Left hindlimb (tissue), 1 donor: ENCODE measurements at regions not wholly inside any gene's neighbourhood (a gene's known extent, or its start where the extent isn't known, plus 50 kb on each side); places are given as distances from the start of the nearest gene placed in this dataset.
A peak's percentile ranks its signal among the peaks of the same experiment; 100 is the strongest.
"Not testable (repeated sequence)": the region's sequence is repeated elsewhere in the genome, so short reads cannot be mapped to it uniquely, and the experiment has no call there.

Experiments used
- DNase-seq: peaks from one replicate; pipeline ENCODE4 v3.0.0-alpha.2; 2018

DNA sequence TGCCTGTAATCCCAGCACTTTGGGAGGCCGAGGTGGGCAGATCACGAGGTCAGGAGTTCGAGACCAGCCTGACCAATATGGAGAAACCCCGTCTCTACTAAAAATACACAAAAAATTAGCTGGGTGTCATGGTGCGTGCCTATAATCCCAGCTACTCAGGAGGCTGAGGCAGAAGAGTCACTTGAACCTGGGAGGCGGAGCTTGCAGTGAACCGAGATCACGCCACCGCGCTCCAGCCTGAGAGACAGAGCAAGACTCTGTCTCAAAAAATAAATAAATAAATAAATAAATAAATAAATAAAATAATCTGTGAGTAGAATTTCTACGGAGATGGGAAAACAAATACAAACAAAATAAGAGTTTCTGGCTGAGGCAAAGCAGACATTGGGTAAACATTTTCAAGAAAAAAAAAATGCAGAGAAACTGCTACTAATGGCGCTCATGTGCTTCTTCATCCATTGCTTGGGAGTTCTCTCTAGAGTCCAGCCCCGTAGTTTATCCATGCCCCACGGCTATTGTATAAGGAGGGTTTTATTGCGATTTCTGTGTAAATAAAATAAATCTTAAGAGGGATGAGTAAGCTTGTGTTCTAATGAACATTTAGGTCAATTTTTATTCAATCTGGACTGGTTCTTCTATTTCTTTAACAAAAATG lies 1161.9 kb downstream of the IGSF11 start:
- not testable (repeated sequence) for DNase-seq

- peak; percentile 27 for DNase-seq
Measured at GRCh38 chr3:117873249-117873600, 1161.4 kb downstream of the IGSF11 start.

GRCh38 chr3:117874028-117874690 lies 1160.5 kb downstream of the IGSF11 start:
- no peak for DNase-seq

GRCh38 chr3:117874904-117875874 lies 1159.5 kb downstream of the IGSF11 start:
- no peak for DNase-seq

- no peak for DNase-seq
Measured at GRCh38 chr3:117875887-117876286, 1158.8 kb downstream of the IGSF11 start.

DNA sequence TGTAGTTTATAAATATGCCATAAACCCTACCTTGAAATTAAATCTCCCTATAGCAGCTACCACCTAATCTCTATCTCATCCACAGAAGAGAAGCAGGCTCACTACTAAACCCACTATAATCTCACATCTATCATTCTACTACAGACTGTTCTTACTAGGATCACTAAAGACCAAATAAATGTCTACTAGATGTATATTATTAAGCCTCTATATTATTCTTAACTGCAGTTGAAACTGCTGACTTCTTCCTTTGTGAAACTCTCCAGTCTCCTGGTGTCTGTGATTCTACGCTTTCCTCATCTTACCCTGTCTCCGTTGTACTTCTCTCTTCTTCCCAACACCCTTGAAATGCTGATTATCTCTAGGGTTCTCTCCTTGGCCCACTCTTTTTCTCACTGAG lies 1154.0 kb downstream of the IGSF11 start:
- DNase-seq, result no peak

DNA sequence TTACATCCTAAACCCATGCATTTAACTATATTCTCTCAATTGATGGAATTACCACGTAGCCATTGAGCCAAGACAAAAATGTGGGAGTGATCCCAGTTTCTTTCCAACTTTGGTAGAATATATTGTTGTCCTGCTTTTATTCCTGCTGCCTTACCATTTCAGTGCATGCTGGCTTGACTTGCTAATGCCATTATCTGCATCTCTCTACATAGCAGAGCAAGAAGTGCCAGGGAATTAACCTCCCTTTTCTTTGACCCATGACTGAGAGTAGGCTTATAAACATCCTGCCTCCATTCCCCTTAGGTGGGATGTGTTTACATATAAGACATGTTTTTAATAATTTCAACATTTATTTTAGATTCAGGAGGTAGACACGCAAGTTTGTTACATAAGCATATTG lies 1153.4 kb downstream of the IGSF11 start:
- no peak for DNase-seq

- DNase-seq, result no peak
Measured at GRCh38 chr3:117885011-117885441, 1149.6 kb downstream of the IGSF11 start.

- no peak for DNase-seq
Measured at GRCh38 chr3:117886147-117886546, 1148.5 kb downstream of the IGSF11 start.

GRCh38 chr3:117887031-117887430 lies 1147.6 kb downstream of the IGSF11 start:
- DNase-seq, result no peak

GRCh38 chr3:117887901-117888300 lies 1146.7 kb downstream of the IGSF11 start:
- no peak for DNase-seq

GRCh38 chr3:117892431-117892841 lies 1142.2 kb downstream of the IGSF11 start:
- no peak for DNase-seq

DNA sequence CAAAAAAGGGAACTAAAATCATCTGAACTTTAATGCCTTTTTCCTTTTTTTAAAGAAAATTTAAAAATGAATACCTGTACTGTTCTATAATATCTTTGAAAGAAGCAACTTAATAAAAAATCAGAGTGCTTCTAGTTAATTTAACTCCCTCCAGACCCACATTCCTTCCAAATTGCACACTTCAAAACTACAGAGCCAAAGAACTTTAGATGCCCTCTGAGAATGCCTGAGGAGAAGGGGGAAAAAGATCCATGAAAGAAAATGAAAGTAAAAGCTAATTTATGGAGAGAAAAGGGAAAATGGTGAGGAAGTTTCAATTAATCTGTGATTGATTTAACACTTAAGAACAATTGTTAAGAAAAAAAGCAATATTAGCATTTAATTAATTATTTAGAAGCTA lies 1141.6 kb downstream of the IGSF11 start:
- no peak for DNase-seq

- DNase-seq, result no peak
Measured at GRCh38 chr3:117893638-117894037, 1141.0 kb downstream of the IGSF11 start.

DNA sequence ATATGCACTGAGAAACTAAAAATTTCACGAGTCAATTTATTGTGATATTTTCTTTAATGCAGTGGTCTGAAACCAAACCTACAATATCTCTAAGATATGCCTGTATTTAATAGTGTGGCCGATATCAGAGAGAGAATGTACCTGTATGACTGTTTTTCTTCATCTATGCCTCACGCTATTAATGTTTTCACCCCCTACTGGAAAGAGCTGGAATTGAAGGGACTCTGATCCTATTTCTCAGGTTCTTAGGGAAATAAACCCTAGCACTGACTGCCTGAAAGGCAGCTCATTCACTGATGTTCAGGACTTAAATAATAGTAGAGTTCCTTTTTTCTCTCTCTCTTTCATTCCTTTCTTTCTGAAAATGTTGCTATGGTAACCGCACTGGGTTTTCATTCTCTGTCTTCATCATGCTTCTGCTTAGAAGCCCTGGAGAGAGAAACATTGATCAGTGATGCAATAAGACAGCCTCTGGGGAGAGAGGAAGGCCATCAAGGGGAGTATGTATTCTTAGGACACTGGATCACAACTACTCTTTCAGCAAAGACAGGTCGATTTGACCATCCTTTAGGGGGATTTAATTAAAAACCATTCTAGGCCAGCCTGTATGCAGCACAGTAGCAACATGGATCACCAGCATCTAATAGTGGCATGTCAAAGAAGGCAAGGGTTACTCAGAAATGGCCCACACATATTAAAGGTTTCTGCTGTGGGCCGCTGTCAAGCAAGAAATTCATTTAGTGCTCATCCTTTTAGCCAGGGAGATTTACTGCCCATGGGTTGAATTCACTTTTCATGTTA lies 1135.7 kb downstream of the IGSF11 start:
- no peak for DNase-seq

DNA sequence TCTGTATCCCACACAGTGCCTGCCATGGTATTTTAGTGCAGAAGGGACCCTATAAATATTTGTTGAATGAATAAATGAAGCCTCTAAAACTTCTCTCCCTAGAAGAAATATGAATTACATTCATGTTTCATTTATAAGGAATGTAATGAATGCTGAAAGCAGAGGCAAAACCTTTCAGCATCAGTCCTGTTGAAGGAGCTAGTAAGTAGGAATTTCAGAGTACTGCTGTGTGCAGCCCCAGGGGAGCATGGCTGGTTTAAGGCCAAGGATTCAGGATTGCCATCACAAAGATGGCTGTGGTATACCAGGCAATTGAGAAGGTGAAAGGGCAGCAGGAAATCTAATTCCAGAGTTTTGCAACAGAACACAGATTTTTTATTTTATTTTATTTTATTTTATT lies 1131.4 kb downstream of the IGSF11 start:
- DNase-seq, result no peak

- no peak for DNase-seq
Measured at GRCh38 chr3:117910820-117911521, 1123.7 kb downstream of the IGSF11 start.

GRCh38 chr3:117912352-117912751 lies 1122.3 kb downstream of the IGSF11 start:
- DNase-seq, result no peak

DNA sequence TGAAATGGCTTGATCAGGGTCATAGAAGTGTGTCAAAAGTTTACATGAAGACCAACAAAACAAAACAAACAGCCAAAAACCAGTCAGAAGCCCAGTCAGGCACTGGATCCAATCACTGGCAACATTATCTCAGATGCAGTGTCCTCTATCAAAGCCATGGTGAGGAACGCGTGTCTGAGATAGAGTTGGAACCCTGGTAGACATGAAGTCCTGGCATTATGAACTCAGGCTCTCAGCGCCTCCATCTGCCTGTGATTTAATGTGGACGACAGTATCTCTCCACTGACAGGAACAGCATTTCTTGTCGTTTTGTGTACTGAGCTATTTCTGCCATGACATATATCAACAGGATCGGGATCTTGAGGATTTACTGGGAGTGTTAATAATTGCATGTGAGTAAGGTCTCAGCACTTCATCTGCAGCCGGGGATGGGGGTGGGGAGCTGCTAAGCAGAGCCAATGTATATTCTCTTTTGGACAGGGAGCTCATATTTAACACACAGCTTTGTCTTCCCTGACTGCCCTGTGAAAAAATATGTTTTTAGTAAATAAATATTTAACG lies 1120.0 kb downstream of the IGSF11 start:
- no peak for DNase-seq

DNA sequence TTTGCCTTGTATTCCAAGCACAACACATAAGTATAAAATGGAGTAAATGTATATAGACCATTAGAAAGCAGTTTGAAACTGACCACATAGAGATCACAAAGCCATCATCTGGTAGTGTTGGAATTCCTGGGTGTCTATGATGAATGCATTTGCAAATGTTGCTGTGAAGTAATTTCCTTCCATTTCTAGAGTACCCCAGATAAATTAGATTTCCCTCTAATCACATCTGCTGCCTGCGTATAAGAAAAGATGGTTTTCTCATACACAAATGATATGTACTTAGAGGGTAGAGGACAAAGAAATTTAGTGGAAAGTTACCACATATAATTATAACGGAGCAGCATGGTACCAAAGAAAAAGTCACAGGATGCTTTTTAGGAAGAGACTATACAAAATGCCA lies 1117.8 kb downstream of the IGSF11 start:
- DNase-seq, result no peak

DNA sequence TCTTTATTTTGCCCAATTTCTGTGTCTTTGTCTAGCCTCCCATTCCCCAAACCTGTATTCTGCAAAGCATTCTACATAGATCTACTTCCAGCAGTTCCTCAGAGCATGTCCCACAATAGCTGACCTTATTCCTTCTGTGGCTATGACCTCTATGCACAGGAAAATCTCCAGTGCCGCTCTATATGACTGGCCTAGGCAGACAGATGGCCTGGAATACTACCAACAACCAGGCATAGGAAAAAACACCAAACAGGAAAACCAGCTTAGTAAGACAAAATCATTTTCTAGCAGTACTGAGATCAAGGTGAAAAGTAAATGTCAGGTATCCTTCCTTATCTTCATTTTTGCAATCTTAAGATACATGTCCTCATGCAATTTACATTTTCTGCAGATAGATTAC lies 1115.0 kb downstream of the IGSF11 start:
- DNase-seq, result no peak
